ENCODE measurements at regions not wholly inside any gene's neighbourhood (a gene's known extent, or its start where the extent isn't known, plus 50 kb on each side); places are given as distances from the start of the nearest gene placed in this dataset.

GRCh38 chr10:111175787-111176186 is 99.0 kb downstream of the ADRA2A start:
- Histone ChIP-seq H4K8ac (ENCODE audit: low read depth in 2 of 2, low read length in 2 of 2) (no peak overlapping the region), H4K5ac (ENCODE audit: low read depth, low read length) (no peak overlapping the region), H3K4me3 (ENCODE audit: insufficient read depth, low read depth, low read length) (no peak overlapping the region), H3K79me1 (ENCODE audit: low read depth in 1 of 2, low read length in 2 of 2) (no peaks in the 10 kb centered on the region), H2BK5ac (ENCODE audit: low read depth, low read length, poor library complexity, severe bottlenecking) (no peak overlapping the region), H3K14ac (replicated peaks; ENCODE audit: low read depth, low read length) (no peak overlapping the region), H3K9me1 (ENCODE audit: insufficient read depth, low read length) (no peaks in the 10 kb centered on the region), H3K23ac (ENCODE audit: low read depth, low read length) (no peak overlapping the region), H2BK20ac (ENCODE audit: low read depth, low read length) (no peak overlapping the region), H3K56ac (ENCODE audit: extremely low read depth, insufficient read depth, low read length) (no peak overlapping the region), H4K91ac (ENCODE audit: insufficient read depth, low read depth, low read length) (no peak overlapping the region), H2AK5ac (ENCODE audit: low read depth, low read length) (no peak overlapping the region), H3K18ac (ENCODE audit: low read depth, low read length) (no peak overlapping the region), H3K9ac (ENCODE audit: low read depth, low read length) (no peak overlapping the region), H3K4ac (ENCODE audit: low read depth, low read length) (no peak overlapping the region), H2BK120ac (ENCODE audit: low read depth, low read length) (no peak overlapping the region), H4K20me1 (ENCODE audit: insufficient read depth, low read length) (no peaks in the 10 kb centered on the region), H3K4me1 (ENCODE audit: control insufficient read depth, insufficient read depth, low read length) (no peaks in the 10 kb centered on the region), H3K27me3 (ENCODE audit: control insufficient read depth, insufficient read depth, low read length) (no peaks in the 10 kb centered on the region), H2AK9ac (replicated peaks; ENCODE audit: low read depth, low read length, poor library complexity) (no peak overlapping the region), H2BK15ac (ENCODE audit: low read depth, low read length) (no peak overlapping the region), H3K4me2 (ENCODE audit: low read depth, low read length) (no peak overlapping the region), H3K27ac (ENCODE audit: insufficient read depth, low read length) (no peak overlapping the region), H3K9me3 (ENCODE audit: control insufficient read depth, insufficient read depth, low read length) (no peaks in the 10 kb centered on the region), H3K36me3 (ENCODE audit: control insufficient read depth, insufficient read depth, low read length) (no peaks in the 10 kb centered on the region), H2AFZ (replicated peaks; ENCODE audit: low read length, poor library complexity) (no peak overlapping the region)
- CTCF ChIA-PET: interaction anchor here (0.9 kb wide), 1 partner anchor 17 kb away, joined by 3 read pairs; no protein-coding TSS in a partner anchor
- ATAC-seq (ENCODE audit: low read depth) (no peak), DNase-seq (no peak)
- no TSS peak for BruUV-seq (replicated peaks)
- in situ Hi-C loops (cut with MboI; ENCODE audit: low sequenced_read_pairs): no loop called here
- POLR2A ChIA-PET (ENCODE audit: unreplicated experiment): no interaction called here
- intact Hi-C loops (cut with micrococcal nuclease): no loop called here
- TF ChIP-seq CHD1 (IDR thresholded peaks at IDR 0.05; ENCODE audit: low read depth, low read length): no peak
- TF ChIP-seq RAD21 (IDR thresholded peaks at IDR 0.05; ENCODE audit: low read length): no peak
- TF ChIP-seq FOS (IDR thresholded peaks at IDR 0.05; ENCODE audit: low read depth, low read length): no peak
- no peak for TF ChIP-seq BHLHE40 (IDR thresholded peaks at IDR 0.05; ENCODE audit: low read depth, low read length)
- TF ChIP-seq CTCF (conservative IDR thresholded peaks at IDR 0.05; ENCODE audit: low read depth, low read length): no peak
- TF ChIP-seq MXI1 (IDR thresholded peaks at IDR 0.05; ENCODE audit: borderline replicate concordance, low read depth, low read length): no peak
- TF ChIP-seq POLR2A (IDR thresholded peaks at IDR 0.05; ENCODE audit: low read depth, low read length): no peak
- no peak for TF ChIP-seq USF2 (IDR thresholded peaks at IDR 0.05; ENCODE audit: low read depth, low read length)
- no peak for TF ChIP-seq ELK1 (IDR thresholded peaks at IDR 0.05; ENCODE audit: borderline replicate concordance, low read depth, low read length)
- TF ChIP-seq MAZ (IDR thresholded peaks at IDR 0.05; ENCODE audit: borderline replicate concordance, low read depth, low read length): no peak
- no peak for TF ChIP-seq RCOR1 (IDR thresholded peaks at IDR 0.05; ENCODE audit: insufficient replicate concordance, low read length)
- dilution Hi-C loops (cut with HindIII; ENCODE audit: low sequenced_read_pairs, unreplicated experiment): no loop called here
- 0% methylated on average over 1 of the region's 3 CpGs; no CpG with 5 or more reads in 1 of the 2 experiments for WGBS, 2 experiments (ENCODE audit: extremely low coverage in 2 of 2, insufficient read length in 1 of 2)
